ENCODE measurements at regions not wholly inside any gene's neighbourhood (a gene's known extent, or its start where the extent isn't known, plus 50 kb on each side); places are given as distances from the start of the nearest gene placed in this dataset.

- TF ChIP-seq CTCF (IDR thresholded peaks at IDR 0.05) (peak in 1 of 5 experiments; percentile 19), POLR2A (IDR thresholded peaks at IDR 0.05) (no peak)
Measured at GRCh38 chr7:142338633-142339501, 81.0 kb upstream of the PRSS58 start.

Data from tibial nerve (tissue), 3 donors.